ENCODE measurements at regions not wholly inside any gene's neighbourhood (a gene's known extent, or its start where the extent isn't known, plus 50 kb on each side); places are given as distances from the start of the nearest gene placed in this dataset.

GRCh38 chr7:155203059-155203881 is 94.4 kb upstream of the INSIG1 start:
- Histone ChIP-seq H3K4me1 (no peaks in the 10 kb centered on the region), H3K4me3 (no peak overlapping the region), H3K9me3 (no peaks in the 10 kb centered on the region), H3K27ac (no peak overlapping the region), H3K36me3 (no peaks in the 10 kb centered on the region), H3K27me3 (no peaks in the 10 kb centered on the region)
- DNase-seq (ENCODE audit: extremely low spot score in 2 of 2): no peak
- no peak for TF ChIP-seq POLR2AphosphoS5 (IDR thresholded peaks at IDR 0.05; ENCODE audit: insufficient read depth in 1 of 2, low read depth in 1 of 2)
- TF ChIP-seq CTCF (IDR thresholded peaks at IDR 0.05): no peak
- no peak for TF ChIP-seq POLR2A (IDR thresholded peaks at IDR 0.05)
- intact Hi-C loops (cut with DNase I): loop anchor here (10.0 kb wide), 1 partner anchor 92 kb away; the partner anchor contains the start of gene INSIG1

DNA sequence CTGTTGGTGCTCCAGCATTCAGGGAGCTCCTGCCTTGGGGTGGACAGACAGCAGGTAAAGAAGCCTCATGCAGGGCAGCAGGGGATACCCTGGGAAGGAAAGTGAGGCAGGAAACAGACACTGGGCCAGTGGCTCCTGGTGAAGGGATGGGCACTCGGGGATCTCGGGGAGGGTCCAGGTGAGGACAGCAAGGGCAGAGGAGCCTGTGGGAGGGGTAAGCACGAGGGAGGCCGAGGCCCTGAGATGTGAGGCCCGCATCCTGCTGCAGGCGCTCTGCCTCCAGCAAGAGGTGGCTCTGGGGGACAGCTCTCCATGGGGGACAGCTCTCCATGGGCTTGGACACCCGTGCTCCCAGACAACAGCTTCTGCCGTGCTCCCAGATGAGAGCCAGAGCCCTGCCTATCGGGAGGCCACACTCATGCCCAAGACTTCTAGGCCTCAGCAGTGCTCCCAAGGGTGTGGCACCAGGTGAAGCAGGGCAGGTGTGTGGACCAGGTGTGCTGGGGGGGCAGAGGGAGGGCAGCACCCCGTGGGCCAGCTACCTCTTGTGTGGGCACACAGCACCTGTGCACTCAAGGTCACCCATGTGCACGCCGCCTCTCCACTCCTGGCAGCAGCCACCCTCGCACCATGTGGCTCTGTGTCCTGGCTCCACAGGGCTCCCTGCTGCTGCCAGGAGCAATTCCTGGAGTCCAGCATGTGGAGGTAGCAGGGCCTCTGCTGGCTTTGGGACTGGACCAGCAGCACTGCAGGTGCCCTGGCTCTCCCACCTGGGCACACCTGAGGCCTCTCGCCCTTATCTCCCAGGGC is 93.6 kb upstream of the INSIG1 start:
- no peak overlapping the region for H3K4me3 ChIP-seq
- H3K36me3 ChIP-seq: no peaks in the 10 kb centered on the region
- H3K4me1 ChIP-seq: no peaks in the 10 kb centered on the region
- no peak for DNase-seq (ENCODE audit: extremely low spot score in 2 of 2)
- TF ChIP-seq POLR2A (IDR thresholded peaks at IDR 0.05): no peak
- no peak for TF ChIP-seq POLR2AphosphoS5 (IDR thresholded peaks at IDR 0.05; ENCODE audit: insufficient read depth in 1 of 2, low read depth in 1 of 2)
- H3K27me3 ChIP-seq: no peaks in the 10 kb centered on the region
- intact Hi-C loops (cut with DNase I): loop anchor here (10.0 kb wide), 1 partner anchor 91 kb away; the partner anchor contains the start of gene INSIG1
- no peaks in the 10 kb centered on the region for H3K9me3 ChIP-seq
- H3K27ac ChIP-seq: no peak overlapping the region

GRCh38 chr7:155204744-155205367 is 92.8 kb upstream of the INSIG1 start:
- no peaks in the 10 kb centered on the region for H3K36me3 ChIP-seq
- peaks cover 3% of the 10 kb centered on the region for H3K4me1 ChIP-seq
- peak overlapping the region; percentile 45 to 49 for H3K4me3 ChIP-seq
- peak overlapping the region; percentile 87 for H3K27ac ChIP-seq
- H3K27me3 ChIP-seq: no peaks in the 10 kb centered on the region
- intact Hi-C loops (cut with DNase I): loop anchor here (10.0 kb wide), 1 partner anchor 90 kb away; the partner anchor contains the start of gene INSIG1
- TF ChIP-seq CTCF (IDR thresholded peaks at IDR 0.05) (no peak), POLR2A (IDR thresholded peaks at IDR 0.05) (no peak), POLR2AphosphoS5 (IDR thresholded peaks at IDR 0.05; ENCODE audit: insufficient read depth in 1 of 2, low read depth in 1 of 2) (no peak)
- no peaks in the 10 kb centered on the region for H3K9me3 ChIP-seq
- no peak for DNase-seq (ENCODE audit: extremely low spot score in 2 of 2)

- H3K9me3 ChIP-seq: no peaks in the 10 kb centered on the region
- H3K27me3 ChIP-seq: no peaks in the 10 kb centered on the region
- H3K27ac ChIP-seq: peak overlapping the region; percentile 87
- no peaks in the 10 kb centered on the region for H3K36me3 ChIP-seq
- intact Hi-C loops (cut with DNase I): loop anchor here (10.0 kb wide), 1 partner anchor 89 kb away; the partner anchor contains the start of gene INSIG1
- peak overlapping the region; percentile 45 to 49 for H3K4me3 ChIP-seq
- H3K4me1 ChIP-seq: peaks cover 5% of the 10 kb centered on the region
- no peak for TF ChIP-seq CTCF (IDR thresholded peaks at IDR 0.05)
- peak in 1 of 2 donors; percentile 1 for TF ChIP-seq POLR2A (IDR thresholded peaks at IDR 0.05)
- peak; percentile 88 to 91 for TF ChIP-seq POLR2AphosphoS5 (IDR thresholded peaks at IDR 0.05; ENCODE audit: insufficient read depth in 1 of 2, low read depth in 1 of 2)
- peak in 1 of 2 donors; percentile 96 for DNase-seq (ENCODE audit: extremely low spot score in 2 of 2)
These were observed 92.0 kb upstream of the INSIG1 start for GRCh38 chr7:155205368-155206317.

All from vagina (tissue), 2 donors.